ENCODE measurements at regions not wholly inside any gene's neighbourhood (a gene's known extent, or its start where the extent isn't known, plus 50 kb on each side); places are given as distances from the start of the nearest gene placed in this dataset.

DNA sequence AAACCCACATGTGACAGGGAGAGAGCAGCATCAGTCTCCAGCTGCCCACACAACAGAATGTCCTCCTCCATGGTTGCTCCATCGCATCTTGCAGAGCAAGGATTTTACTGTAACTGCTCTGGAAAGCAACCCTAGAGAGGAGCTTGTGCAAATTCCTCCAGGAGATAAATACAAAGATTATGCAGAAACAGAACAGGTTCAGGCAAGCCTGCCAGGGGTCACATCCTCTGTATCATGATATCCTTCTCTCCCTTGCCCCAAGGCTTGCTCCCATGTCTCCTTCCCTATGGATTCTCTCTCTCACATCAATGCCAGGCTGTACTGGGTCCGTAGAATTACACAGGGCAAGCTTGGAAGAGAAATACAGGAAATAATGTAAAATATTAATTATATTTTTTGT lies 226.0 kb downstream of the MPDZ start:
- no peaks in the 10 kb centered on the region for H4K20me1 ChIP-seq (ENCODE audit: insufficient read depth)
- no peak overlapping the region for H3K4me2 ChIP-seq
- H3K27me3 ChIP-seq (ENCODE audit: insufficient read depth, low read depth) = no peaks in the 10 kb centered on the region
- no peaks in the 10 kb centered on the region for H3K4me1 ChIP-seq (ENCODE audit: low read depth, poor library complexity, severe bottlenecking)
- H3K27ac ChIP-seq = no peak overlapping the region
- H3K9ac ChIP-seq = no peak overlapping the region
- H3K36me3 ChIP-seq (ENCODE audit: insufficient read depth) = no peaks in the 10 kb centered on the region
- TF ChIP-seq CTCF (conservative IDR thresholded peaks at IDR 0.05; ENCODE audit: low read depth, low read length) = no peak
- no peak overlapping the region for H2AFZ ChIP-seq (ENCODE audit: low read depth)
- no peaks in the 10 kb centered on the region for H3K79me2 ChIP-seq (ENCODE audit: insufficient read depth, low read depth)
- H3K4me3 ChIP-seq (IDR thresholded peaks at IDR 0.05; ENCODE audit: insufficient read depth, low read depth, low read length) = no peak overlapping the region

- H3K79me2 ChIP-seq (ENCODE audit: insufficient read depth, low read depth) = no peaks in the 10 kb centered on the region
- no peaks in the 10 kb centered on the region for H3K27me3 ChIP-seq (ENCODE audit: insufficient read depth, low read depth)
- no peaks in the 10 kb centered on the region for H3K36me3 ChIP-seq (ENCODE audit: insufficient read depth)
- no peaks in the 10 kb centered on the region for H3K4me1 ChIP-seq (ENCODE audit: low read depth, poor library complexity, severe bottlenecking)
- TF ChIP-seq CTCF (conservative IDR thresholded peaks at IDR 0.05; ENCODE audit: low read depth, low read length) = no peak
- no peak overlapping the region for H3K4me2 ChIP-seq
- H3K4me3 ChIP-seq (IDR thresholded peaks at IDR 0.05; ENCODE audit: insufficient read depth, low read depth, low read length) = no peak overlapping the region
- no peak overlapping the region for H3K27ac ChIP-seq
- H2AFZ ChIP-seq (ENCODE audit: low read depth) = no peak overlapping the region
- H3K9ac ChIP-seq = no peak overlapping the region
- H4K20me1 ChIP-seq (ENCODE audit: insufficient read depth) = no peaks in the 10 kb centered on the region
These were observed 225.1 kb downstream of the MPDZ start for GRCh38 chr9:13054389-13054788.

All from KMS-11 (cell line).